ENCODE measurements at regions not wholly inside any gene's neighbourhood (a gene's known extent, or its start where the extent isn't known, plus 50 kb on each side); places are given as distances from the start of the nearest gene placed in this dataset.
"Not testable (repeated sequence)": the region's sequence is repeated elsewhere in the genome, so short reads cannot be mapped to it uniquely, and the experiment has no call there.

DNA sequence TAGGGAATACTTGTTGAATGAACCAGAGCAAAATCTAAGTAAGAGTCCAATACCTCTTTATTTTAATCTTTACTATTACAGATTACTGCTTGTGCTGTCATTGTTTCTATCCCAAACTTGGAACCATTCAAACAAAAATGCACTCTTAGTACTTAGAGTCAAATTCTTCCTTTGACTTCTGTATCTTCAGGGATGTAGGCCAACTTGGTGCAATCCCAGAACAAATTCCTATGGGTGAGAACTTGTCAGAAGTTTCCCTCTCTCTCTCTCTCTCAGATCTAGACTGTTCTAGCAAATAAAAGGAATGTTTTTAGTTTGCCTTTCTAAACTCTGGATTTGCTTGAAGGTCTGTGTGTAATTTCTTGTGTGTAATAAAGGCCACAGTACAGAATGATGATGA lies 329.0 kb upstream of the TMTC4 start:
- DNase-seq, result no peak

DNA sequence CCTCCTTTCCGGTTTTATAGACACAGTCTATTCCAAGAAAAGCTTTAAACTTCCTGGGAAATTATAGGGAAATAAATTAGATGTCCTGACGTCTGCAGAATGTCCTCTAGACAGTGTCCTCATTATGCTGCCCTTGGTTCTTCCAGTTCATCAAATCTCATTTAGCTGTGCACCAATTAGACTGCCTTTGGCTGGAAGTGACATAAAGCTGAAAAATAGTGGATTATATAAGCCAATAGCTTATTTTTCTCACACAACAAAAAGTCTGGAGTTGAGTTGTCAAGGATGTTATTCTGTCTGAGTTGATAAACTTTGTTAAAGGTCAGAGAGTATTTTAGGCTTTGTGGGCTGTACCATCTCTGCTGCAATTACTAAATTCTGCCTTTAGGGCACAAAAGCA lies 314.8 kb upstream of the TMTC4 start:
- DNase-seq, result no peak

DNA sequence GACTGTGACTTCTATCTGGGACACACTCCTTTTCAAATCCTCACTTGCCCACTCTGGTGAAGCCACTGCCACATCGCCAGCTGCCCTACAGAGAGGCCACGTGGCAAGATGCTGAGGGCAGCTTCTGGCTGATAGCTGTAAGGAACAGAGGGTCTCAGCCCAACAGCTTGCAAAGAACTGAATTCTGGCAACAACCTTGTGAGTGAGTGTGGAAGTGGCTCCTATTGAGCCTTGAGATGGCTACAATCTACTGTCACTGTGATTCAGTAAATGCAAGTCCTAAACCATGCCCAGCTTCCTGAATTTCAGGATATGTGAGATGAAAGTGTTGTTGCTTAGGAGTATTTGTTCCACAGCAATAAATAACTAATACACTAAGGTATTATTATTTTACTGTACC lies 314.3 kb upstream of the TMTC4 start:
- no peak for DNase-seq

DNA sequence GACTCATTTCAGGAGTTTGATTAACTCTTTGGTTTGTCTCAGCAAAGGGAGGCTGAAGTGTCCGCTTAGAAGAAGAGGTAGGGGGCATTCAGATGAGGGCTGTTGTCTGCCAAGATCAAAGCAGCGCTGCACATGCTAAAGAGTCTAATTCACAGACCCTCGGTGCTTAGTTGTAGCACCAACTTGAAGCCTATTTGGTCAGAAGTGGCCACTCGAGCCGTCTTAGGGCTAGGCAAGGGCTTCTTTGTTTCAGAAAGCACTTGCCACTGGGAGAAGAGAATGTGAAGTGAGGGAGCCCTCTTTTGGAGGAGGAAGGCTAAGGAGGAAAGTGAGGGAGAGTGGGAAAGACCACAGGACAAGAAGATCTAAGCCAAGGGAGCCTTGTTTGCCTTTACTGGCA lies 313.4 kb upstream of the TMTC4 start:
- DNase-seq, result peak; percentile 26

DNA sequence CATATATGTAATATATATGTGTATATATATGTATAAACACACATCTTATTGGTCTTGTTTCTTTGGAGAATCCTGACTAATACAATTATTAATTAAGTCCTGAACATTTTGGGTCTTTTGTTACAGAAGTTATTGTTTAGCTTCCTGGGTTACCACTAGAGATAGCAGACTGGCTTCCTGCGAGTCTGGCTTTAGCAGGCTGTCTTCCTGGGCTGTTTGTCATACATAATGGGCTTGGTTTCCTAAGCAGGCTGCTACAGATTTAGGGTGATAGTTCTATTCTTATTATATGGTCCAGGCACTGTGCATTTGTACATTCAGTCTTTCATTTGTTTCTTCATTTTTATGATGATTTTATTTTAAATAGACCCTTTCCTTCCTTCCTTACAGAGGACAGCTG lies 312.0 kb upstream of the TMTC4 start:
- DNase-seq, result no peak

DNA sequence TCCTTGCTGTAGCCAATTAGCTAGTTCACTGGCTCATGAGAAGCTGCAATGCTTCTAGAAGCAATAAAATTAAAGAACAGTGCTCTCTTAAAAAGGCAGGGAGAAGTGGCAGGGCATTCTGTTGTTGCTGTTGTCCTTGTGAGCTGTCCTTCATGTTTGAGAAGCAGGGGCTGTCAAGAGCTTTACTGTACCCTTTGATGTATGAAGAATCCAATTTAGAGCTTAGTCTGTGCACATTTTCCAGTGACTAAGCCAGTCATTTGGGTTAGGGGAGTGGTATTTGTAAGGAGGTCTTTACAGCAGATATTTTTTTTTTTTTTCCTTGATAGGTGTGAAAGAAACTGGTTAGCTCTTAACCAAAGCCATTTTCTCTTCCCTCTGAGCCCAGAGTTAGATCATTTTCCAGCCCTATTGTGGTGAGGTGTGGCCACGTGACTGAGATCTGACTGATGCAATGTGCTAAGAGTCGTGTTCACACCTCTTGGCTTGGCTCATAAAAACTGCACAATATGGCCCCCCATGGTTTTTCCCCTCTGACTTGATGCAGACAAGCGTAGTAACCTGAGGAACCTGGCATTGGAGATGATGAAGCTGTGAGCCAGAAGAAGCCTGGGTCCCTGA lies 309.6 kb upstream of the TMTC4 start:
- DNase-seq, result peak; percentile 25

DNA sequence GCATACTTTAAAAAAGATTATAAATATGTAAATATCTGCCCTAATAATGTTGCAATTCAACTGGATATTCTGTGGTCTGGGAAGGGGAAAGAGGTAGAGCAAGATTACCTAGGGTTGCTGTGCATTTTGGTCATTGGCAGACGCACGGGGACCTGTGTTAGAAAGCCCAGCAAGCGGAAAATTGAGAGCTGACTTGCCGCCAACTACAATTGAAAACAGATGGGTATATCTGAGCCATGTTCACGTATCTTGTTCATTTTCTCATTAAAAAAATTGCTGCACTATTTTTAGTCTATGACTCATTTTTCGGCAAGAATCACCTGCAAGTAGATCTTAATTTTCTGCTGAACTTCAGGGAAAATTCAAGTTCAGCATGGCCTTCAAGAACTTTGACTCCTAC lies 308.5 kb upstream of the TMTC4 start:
- DNase-seq, result no peak

DNA sequence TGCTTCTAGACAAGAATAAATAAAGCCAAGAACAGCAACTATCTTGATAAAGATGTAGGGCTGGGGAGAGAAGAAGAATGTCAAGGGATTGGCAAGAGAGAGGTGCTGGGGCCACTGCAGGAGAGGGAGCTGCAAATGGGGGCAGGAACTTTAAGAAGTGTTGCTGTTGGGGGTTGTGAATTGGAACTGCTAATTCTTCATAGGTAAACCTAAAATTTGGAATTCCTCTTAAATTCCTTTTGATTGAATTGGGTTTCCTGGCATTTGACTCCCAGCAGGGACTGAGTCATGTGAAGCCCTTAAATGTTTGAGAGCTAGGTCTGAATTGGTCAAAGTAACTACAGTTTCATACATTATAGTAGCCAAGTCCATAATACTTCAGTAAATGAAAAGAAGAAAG lies 305.6 kb upstream of the TMTC4 start:
- no peak for DNase-seq

DNA sequence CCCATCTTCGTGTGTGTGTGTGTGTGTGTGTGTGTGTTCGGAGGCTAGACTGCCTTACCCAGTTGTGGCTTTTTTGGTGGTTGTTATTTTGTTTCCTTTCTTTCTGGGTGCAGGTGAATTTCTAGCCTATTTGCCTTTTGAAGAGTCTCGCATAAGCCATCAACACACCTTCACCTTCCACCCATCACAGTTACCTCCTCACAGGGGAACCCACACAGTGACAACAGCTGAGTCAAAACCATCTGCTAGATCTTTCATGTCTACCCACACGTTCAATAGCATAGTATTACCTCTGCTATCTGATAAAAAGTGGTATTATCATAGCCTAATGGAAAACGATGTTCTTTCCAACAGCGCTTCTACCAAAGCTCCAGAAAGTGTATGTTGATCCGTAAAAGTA lies 303.2 kb upstream of the TMTC4 start:
- DNase-seq, result no peak

DNA sequence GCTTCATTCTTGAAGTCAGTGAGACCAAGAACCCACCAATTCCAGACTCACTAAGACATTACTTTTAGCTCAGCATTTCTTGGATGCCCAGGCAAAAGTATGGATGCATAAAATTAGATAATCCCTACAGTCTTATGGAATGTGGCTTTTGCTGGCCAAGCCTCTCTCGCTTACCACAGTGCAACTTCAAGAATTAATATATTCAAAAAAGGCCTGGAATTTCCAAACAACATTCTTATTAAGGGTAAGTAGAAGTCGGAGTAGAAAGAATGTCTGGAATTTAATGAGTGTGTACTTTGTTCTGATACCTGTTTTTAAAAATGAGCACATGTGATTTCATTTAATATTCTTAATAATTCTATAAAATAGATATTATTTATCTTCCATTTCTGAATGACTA lies 302.4 kb upstream of the TMTC4 start:
- no peak for DNase-seq

DNA sequence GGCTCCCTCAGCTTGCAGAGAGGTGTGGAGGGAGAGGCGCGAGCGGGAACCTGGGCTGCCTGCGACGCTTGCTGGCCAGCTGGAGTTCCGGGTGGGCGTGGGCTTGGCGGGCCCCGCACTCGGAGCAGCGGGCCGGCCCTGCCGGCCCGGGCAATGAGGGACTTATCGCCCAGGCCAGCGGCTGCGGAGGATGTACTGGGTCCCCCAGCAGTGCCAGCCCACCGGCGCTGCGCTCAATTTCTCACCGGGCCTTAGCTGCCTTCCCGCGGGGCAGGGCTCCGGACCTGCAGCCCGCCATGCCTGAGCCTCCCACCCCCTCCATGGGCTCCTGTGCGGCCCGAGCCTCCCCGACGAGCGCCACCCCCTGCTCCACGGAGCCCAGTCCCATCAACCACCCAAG lies 301.1 kb upstream of the TMTC4 start:
- not testable (repeated sequence) for DNase-seq

DNA sequence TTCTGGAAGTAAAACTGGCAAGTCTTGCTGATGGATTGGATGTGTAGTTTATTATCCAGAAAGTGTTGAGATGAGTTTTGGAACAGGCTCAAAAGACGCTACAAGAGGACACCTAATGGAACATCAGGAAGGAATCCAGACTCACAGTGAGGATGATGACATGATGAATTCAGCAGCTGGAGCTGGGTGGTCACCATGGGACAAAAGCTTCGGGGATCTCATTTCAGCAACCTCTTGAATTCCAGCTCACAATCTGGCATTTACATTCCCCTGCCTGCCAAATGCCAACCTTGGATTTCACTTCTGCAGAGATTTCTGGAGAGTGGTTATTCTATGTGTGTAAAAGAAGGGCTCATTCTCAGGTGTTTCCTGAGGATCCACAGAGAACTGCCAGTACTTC lies 288.0 kb upstream of the TMTC4 start:
- DNase-seq, result no peak

DNA sequence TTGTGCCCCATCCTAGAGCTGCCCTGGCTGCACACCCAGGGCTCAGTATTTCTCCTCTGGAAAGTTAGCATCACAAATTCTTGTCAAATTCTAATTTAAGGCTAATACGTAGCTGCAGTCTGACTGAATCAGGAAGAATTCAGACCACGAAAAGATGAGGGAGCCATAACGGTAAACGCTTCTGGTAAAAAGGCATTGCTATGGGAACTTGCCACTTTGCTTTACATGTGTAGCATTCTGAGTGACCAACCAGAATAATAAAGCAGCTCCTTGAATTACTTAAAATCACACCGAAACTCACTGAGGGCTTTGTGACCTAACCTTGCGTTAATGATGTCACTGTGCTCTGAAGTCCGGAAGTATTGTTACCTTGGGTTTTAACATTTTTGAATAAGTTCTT lies 286.6 kb upstream of the TMTC4 start:
- no peak for DNase-seq

DNA sequence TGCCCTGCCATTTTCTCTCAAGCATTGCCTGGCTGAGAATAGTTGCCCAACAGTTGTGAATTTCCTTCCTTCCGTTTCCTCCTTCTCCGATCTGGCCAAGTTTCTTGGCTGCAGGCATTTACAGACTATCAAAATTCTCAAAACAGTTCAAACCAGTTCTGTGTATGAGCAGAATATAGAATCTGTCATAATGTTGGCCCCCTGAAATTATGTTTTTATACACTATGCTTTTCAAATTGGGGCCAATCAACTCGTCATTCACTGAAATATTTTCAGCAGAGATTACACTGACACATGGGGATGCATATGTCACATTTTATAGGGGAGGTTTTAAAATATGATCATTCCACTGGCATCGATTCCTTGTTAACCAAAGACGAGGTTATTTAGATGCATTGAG lies 284.2 kb upstream of the TMTC4 start:
- DNase-seq, result no peak

DNA sequence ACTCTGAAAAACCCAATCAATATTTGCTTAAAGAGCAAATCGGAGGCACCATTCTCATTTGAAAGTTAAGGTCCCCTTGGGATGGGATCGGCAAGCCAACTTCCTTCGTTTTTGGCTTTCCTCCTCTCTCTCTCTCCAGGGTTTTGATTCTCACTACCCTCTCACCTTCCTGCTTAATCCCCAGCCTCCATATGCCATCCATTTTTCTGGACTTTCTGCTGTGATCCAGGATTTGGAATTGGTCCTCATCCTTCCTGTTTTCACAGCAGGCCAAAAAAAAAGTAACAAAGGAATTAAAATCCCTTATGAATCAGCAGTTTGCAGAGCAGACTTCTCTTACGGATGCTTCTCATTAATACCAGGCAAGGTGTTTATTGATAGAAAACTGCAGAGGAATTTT lies 283.1 kb upstream of the TMTC4 start:
- no peak for DNase-seq

DNA sequence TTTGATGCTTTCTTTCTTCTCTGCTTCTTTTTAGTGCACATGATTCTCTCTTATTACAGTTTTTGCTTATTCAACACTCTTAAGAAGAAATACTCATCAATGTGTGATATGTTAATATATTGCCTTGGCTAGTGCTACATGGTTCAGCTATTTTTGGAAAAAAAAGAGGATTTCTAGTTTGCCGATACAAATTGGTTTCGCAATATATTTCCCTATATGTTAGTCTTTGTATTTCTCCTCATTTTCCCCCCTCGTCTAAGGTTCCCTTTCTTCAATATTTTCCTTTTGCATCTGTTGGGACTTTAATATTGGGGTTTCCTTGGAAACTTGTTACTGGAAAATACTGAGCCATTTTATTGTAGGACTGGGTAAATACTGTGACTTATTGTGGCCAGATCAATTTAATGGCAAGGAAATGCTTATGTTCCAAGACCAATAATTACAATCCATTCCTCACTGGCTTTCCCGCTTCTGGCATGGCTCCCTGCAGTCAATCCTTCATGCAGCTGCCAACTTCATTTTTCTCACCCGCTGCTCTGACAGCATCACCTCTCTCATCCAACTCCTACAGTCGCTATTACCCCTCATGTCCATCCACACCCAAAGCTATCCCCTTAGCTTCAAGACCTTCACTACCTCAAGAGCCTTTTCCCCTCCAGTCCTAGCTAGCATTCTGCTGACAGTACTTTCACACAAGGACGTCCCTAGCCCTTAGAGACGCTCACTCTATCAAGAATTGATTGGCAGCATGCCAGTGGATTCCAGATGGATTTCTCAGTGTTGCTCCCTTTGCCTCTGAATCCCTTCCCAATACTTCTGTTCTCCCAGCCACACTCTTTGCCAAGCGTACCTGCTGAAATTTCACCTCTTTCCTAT lies 280.1 kb upstream of the TMTC4 start:
- no peak for DNase-seq

DNA sequence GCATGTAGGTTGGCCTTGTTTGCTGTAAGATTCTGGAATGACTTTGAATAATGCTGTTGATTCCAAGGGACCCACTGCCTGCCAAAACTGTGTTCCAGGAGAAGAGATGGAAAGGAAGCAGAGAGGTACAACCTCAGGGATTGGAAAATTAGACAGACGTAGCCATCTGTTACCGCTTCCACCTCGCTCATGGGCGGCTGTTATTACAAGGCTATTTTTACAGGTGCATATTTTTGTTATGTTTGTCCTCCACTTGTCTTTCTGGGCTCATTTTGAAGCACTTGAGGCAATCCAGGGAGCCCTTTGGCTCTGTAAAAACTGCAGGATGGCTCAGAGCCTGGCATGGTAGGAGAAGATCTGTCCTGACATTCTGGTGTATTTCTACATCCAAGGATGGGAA lies 276.4 kb upstream of the TMTC4 start:
- DNase-seq, result no peak

DNA sequence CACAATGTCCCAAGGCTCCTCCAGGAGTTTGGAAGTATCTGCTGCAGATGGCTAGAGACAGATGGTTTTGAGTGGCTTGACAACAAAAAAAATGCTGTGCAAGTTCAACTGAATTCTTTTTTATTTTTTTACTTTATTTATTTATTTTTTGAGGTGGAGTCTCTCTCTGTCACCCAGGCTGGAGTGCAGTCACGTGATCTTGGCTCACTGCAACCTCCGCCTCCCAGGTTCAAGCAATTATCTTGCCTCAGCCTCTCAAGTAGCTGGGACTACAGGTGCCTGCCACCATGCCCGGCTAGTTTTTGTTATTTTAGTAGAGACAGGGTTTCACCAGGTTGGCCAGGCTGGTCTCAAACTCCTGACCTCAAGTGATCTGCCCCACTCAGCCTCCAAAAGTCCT lies 274.3 kb upstream of the TMTC4 start:
- not testable (repeated sequence) for DNase-seq

DNA sequence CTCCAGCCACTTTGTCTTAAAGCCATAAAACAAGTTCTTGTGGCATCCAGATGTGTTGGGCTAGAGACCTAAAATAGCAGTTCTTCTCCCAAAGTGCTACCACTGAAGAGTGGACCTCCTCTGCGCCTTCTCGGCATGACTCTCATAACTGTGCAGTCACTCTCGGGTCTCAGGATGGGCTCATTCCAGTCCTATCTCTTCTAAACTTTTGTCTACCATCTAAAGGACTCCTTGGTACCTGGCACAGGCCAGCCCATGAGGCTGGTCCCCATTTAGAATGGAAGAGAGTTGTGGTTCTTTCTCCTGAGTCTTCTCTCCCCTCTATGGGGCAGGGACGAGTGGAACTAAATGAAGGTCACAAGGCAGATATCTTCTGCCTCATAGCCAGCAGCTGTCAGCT lies 272.0 kb upstream of the TMTC4 start:
- DNase-seq, result no peak

DNA sequence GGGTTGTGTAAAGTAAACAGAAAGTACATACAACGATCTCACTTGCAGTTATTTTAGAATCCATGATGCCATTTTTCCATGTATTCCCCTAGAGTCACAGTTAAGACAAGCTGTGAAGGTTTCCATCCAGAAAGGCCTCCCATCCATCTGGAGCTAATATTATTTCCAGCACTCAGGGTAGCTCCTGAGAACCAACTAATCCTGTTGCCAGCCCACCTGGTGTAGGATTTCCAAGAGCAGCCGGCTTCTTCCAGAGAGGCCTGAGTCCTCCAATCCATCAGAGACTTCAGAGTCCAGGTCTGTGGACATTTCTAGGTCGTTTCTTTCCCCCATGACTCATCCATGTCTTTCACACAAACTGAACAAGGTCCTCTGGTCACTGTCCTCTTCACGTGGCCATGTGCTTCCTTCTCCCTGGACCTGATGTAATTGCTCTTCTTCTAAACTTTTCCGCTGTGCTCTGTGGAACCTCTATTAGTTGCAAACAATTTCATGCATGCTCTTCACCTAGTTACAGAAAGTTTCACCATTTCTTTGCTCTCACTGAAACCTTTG lies 270.3 kb upstream of the TMTC4 start:
- no peak for DNase-seq

DNA sequence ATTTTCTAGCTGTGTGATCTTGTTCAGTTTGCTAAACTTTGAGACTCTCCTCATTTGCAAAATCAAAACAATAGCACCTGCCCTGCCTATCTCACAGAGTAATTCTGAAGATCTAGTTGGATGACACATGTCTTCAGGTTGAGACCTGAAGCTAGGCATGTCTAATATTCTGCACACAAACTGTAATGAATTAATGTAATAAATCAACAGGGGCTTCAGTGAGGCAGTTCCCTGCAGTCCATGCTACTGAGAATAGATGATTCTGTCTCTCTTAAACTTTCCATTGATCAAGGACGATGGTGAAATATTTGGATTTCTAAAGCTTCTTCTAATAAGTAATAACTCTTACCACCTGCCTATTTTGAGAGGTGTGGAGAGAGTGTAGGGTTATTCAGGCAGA lies 268.1 kb upstream of the TMTC4 start:
- DNase-seq, result no peak

DNA sequence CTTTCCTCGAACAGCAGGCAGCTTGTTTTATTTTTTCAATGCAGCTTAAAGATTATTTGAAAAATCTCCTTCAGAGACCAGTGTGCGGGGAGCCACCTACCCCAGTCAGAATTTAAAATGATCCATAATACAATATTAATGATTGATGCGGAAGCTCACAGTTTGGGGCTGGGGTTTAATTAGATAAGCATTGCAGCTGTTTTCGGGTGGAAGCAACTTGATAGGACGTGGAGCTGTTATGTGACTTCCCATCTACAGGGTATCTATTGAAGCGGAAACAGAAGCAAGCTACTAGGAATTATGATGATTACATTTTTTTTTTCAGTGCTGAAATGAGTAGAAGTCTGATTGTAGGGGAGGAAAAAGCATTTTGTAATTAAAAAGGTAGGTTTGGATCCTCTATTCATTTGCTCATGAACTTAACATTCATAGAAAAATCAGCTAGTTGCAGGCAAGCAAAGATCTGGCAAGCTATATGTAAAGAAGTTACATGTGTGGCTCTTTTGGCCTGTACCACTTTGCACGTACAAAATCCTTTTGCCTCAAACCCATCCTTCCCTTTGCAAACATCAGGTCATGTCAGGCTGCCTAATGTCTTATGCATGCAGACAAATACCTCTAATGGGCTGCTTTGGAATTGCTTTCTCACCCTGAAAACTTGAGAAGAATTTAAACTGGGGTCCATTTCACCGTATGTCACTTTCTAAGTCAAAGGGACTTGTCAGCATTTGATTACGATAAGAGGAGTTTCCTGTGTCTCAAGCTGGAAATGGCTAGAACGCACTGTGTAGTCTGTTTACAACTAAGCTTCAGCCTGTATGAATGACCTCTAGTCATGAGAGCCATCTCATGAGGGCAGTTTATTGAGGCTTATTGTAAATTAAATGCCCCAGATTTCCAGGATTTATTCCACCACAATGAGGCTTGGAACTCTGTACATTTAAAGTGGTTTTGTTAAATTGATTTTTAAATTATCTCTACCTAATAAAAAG lies 267.1 kb upstream of the TMTC4 start:
- no peak for DNase-seq

DNA sequence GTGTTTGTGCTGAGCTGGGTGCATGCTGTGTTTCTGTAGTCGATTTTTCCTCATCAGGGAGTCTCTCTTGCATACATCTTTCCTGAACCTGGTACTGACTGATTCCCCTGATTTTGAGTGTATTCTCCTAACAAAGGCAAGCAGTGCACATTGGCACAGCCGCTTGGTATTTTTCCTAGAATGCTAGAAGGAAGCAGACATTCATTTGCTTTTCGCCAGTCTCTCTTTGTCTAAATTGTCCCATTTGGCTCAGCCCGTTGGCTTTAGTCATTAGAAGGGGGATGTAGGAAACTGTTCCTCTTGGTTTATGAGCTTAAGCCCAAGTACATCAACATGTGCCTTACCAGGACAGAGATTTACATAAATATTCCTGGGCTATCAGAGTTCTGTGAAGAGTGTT lies 266.1 kb upstream of the TMTC4 start:
- DNase-seq, result no peak

Measured in NCI-H187 treated with DMSO at 0.1 percent for 48 hours (cell line).